Endothelial cell of umbilical vein (primary cell): ENCODE measurements at regions not wholly inside any gene's neighbourhood (a gene's known extent, or its start where the extent isn't known, plus 50 kb on each side); places are given as distances from the start of the nearest gene placed in this dataset.

Source experiments
- EZH2 ChIP-seq: IDR thresholded peaks from 2 replicates; pipeline ENCODE4 v1.6.1; 2012; ENCODE audit warnings: borderline replicate concordance, low read depth, mild to moderate bottlenecking, moderate library complexity, low read length, inconsistent platforms; ENCODE audit not compliant: severe bottlenecking
- FOS ChIP-seq: IDR thresholded peaks from 2 replicates; pipeline ENCODE4 v1.6.1; 2011; ENCODE audit warnings: mild to moderate bottlenecking, low read length, moderate library complexity, borderline replicate concordance; ENCODE audit not compliant: insufficient read depth
- POLR2A ChIP-seq: IDR thresholded peaks from 2 replicates; pipeline ENCODE4 v1.6.1; 2012; ENCODE audit warnings: low read depth, mild to moderate bottlenecking, control low read depth, low read length
- POLR2AphosphoS5 ChIP-seq: IDR thresholded peaks from 2 replicates; pipeline ENCODE4 v1.6.1; 2012; ENCODE audit warnings: low read depth, mild to moderate bottlenecking, control low read depth, low read length, moderate library complexity; ENCODE audit not compliant: insufficient read depth
- TF ChIP-seq, protein P1 (sequence below), 2 donors: IDR thresholded peaks; 1 replicate in 1 of 2; 2 replicates in 1 of 2; pipeline ENCODE4 v1.5.1; 2011; ENCODE audit warnings: low read length in 2 of 2, mild to moderate bottlenecking in 2 of 2, moderate library complexity in 2 of 2, control low read depth in 1 of 2, inconsistent platforms in 1 of 2, low read depth in 1 of 2; ENCODE audit not compliant: insufficient read depth in 1 of 2; ENCODE audit errors: extremely low read depth in 1 of 2

DNA sequence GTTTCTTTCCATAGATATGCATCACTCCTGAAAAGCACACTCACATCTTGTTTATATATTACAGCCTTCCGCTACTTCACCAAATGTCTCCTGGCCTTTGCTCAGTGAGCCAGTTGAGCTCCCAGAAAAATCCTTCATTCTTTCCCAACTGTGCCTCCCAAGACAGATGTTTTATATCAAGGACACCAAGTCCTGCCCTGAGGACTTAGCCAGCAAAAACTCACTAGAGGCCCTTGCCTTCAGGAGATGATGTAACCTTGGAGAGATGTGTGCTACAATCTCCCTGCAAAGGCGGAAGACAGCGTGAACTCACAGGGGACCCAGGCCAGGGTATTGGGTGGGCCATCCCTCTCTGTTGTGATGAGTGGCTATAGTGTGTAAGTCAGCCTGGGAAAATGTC, 86.1 kb upstream of the CTAGE1 start:
- TF ChIP-seq, protein P1, sequence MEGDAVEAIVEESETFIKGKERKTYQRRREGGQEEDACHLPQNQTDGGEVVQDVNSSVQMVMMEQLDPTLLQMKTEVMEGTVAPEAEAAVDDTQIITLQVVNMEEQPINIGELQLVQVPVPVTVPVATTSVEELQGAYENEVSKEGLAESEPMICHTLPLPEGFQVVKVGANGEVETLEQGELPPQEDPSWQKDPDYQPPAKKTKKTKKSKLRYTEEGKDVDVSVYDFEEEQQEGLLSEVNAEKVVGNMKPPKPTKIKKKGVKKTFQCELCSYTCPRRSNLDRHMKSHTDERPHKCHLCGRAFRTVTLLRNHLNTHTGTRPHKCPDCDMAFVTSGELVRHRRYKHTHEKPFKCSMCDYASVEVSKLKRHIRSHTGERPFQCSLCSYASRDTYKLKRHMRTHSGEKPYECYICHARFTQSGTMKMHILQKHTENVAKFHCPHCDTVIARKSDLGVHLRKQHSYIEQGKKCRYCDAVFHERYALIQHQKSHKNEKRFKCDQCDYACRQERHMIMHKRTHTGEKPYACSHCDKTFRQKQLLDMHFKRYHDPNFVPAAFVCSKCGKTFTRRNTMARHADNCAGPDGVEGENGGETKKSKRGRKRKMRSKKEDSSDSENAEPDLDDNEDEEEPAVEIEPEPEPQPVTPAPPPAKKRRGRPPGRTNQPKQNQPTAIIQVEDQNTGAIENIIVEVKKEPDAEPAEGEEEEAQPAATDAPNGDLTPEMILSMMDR (IDR thresholded peaks at IDR 0.05; ENCODE audit: extremely low read depth in 1 of 2, insufficient read depth in 1 of 2, low read depth in 1 of 2, low read length in 2 of 2): no peak
- no peak for TF ChIP-seq EZH2
- TF ChIP-seq POLR2A: no peak
- TF ChIP-seq POLR2AphosphoS5: no peak
- no peak for TF ChIP-seq FOS
